Esophagus squamous epithelium (tissue), 5 donors: ENCODE measurements at regions not wholly inside any gene's neighbourhood (a gene's known extent, or its start where the extent isn't known, plus 50 kb on each side); places are given as distances from the start of the nearest gene placed in this dataset.

ENCODE experiments used
- DNase-seq: peaks from one replicate; lab custom pipeline; 2025; lab: John Stamatoyannopoulos, UW
- H3K27ac ChIP-seq, 4 donors: fragments of 200-600 bp; sonication (generic); one replicate each; pipeline ENCODE4 v1.5.1; 2016 to 2019; ENCODE audit warnings: mild to moderate bottlenecking in 1 of 4
- H3K27me3 ChIP-seq, 4 donors: fragments of 200-600 bp; sonication (generic); 1 replicate in 3 of 4; 2 replicates in 1 of 4; pipeline versions ENCODE4 v1.5.1 to v1.6.0; 2017 to 2021; ENCODE audit warnings: antibody characterized with exemption in 1 of 4
- H3K36me3 ChIP-seq, 3 donors: fragments of 200-600 bp; sonication (generic); one replicate each; pipeline ENCODE4 v1.5.1; 2016 to 2019
- H3K4me1 ChIP-seq, 3 donors: fragments of 200-600 bp; sonication (generic); one replicate each; pipeline ENCODE4 v1.5.1; 2017 to 2019
- H3K4me3 ChIP-seq, 4 donors: fragments of 200-600 bp; sonication (generic); 1 replicate in 3 of 4; 2 replicates in 1 of 4; pipeline ENCODE4 v1.5.1; 2016 to 2019; ENCODE audit warnings: mild to moderate bottlenecking in 2 of 4, moderate library complexity in 1 of 4
- H3K9me3 ChIP-seq, 3 donors: fragments of 200-600 bp; sonication (generic); one replicate each; pipeline ENCODE4 v1.5.1; 2016 to 2019
- CTCF ChIP-seq, 6 experiments: fragments of 450-650 bp in 4 of 6; fragments of 200-600 bp in 2 of 6; sonication (generic) in 2 of 6; IDR thresholded peaks; one replicate each; pipeline ENCODE4 v1.5.1; 2016 to 2019; ENCODE audit warnings: antibody characterized with exemption in 6 of 6, mild to moderate bottlenecking in 4 of 6, moderate library complexity in 4 of 6
- POLR2A ChIP-seq, 4 donors: fragments of 450-650 bp; IDR thresholded peaks; one replicate each; pipeline ENCODE4 v1.6.1; 2017; ENCODE audit warnings: antibody characterized with exemption in 4 of 4, mild to moderate bottlenecking in 4 of 4, moderate library complexity in 3 of 4
- WGBS, 2 donors: methylation state at CpG; one replicate each; pipeline ENCODE4 v1.1.5; 2018; 5-methylcytosine and 5-hydroxymethylcytosine counted together
- intact Hi-C: fragments of 100-400 bp; cut with DNase I; formaldehyde crosslinking; loops from one replicate; pipeline ENCODE4 v1.15.0; 2022
- donor health status: DM: yes; HTN: yes; CAD: no.

GRCh38 chr2:12839339-12839738 is 122.6 kb downstream of the TRIB2 start:
- Histone ChIP-seq H3K27ac (no peak overlapping the region), H3K27me3 (peaks cover 0 to 17% (median 0%) of the 10 kb centered on the region in 4 donors), H3K4me3 (no peak overlapping the region), H3K9me3 (no peaks in the 10 kb centered on the region), H3K4me1 (no peaks in the 10 kb centered on the region), H3K36me3 (no peaks in the 10 kb centered on the region)
- 86 to 90% methylated on average over 2 of the region's 2 CpGs for WGBS, 2 donors
- TF ChIP-seq CTCF (IDR thresholded peaks at IDR 0.05) = no peak
- TF ChIP-seq POLR2A (IDR thresholded peaks at IDR 0.05) = no peak
- intact Hi-C loops = no loop called here
- no peak for DNase-seq

- Histone ChIP-seq H3K4me3 (no peak overlapping the region), H3K9me3 (no peaks in the 10 kb centered on the region), H3K27ac (no peak overlapping the region), H3K4me1 (no peaks in the 10 kb centered on the region), H3K27me3 (peaks cover 0 to 13% (median 0%) of the 10 kb centered on the region in 4 donors), H3K36me3 (no peaks in the 10 kb centered on the region)
- TF ChIP-seq CTCF (IDR thresholded peaks at IDR 0.05) (no peak), POLR2A (IDR thresholded peaks at IDR 0.05) (no peak)
- 84 to 90% methylated on average over 5 of the region's 5 CpGs for WGBS, 2 donors
- intact Hi-C loops = no loop called here
- no peak for DNase-seq
Measured at GRCh38 chr2:12841021-12841420, 124.3 kb downstream of the TRIB2 start.

GRCh38 chr2:12842917-12843316 is 126.2 kb downstream of the TRIB2 start:
- H3K27me3 ChIP-seq = peaks cover 0 to 13% (median 0%) of the 10 kb centered on the region in 4 donors
- 53 to 58% methylated on average over 4 of the region's 4 CpGs for WGBS, 2 donors
- no peaks in the 10 kb centered on the region for H3K4me1 ChIP-seq
- H3K36me3 ChIP-seq = no peaks in the 10 kb centered on the region
- intact Hi-C loops = no loop called here
- H3K4me3 ChIP-seq = no peak overlapping the region
- TF ChIP-seq POLR2A (IDR thresholded peaks at IDR 0.05) = no peak
- TF ChIP-seq CTCF (IDR thresholded peaks at IDR 0.05) = no peak
- no peak overlapping the region for H3K27ac ChIP-seq
- no peak for DNase-seq
- H3K9me3 ChIP-seq = no peaks in the 10 kb centered on the region

DNA sequence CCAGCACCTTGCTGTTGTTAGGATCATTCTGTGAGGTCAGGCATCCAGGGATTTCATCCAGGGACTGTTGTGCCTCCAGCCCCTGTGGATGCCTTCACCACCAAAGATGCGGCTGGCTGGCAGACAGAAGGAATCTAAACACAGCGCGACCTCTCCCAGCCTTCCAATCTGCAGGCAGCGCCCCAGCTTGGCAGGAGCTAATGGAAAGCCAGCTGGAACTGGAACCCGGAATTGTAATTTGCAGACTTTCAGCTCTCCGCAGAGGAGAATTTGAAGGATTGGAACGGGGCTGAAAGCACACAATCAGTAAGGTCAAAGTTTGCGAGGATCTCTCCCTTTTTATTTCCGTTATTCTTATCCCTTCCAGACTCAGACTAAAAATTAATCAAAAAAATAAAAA is 127.8 kb downstream of the TRIB2 start:
- WGBS, 2 donors = 55 to 78% methylated on average over 9 of the region's 9 CpGs
- H3K36me3 ChIP-seq = no peaks in the 10 kb centered on the region
- no peak overlapping the region for H3K4me3 ChIP-seq
- no peak for DNase-seq
- H3K27me3 ChIP-seq = peaks cover 0 to 16% (median 0%) of the 10 kb centered on the region in 4 donors
- TF ChIP-seq POLR2A (IDR thresholded peaks at IDR 0.05) (no peak), CTCF (IDR thresholded peaks at IDR 0.05) (no peak)
- no peaks in the 10 kb centered on the region for H3K9me3 ChIP-seq
- H3K27ac ChIP-seq = no peak overlapping the region
- intact Hi-C loops = no loop called here
- H3K4me1 ChIP-seq = no peaks in the 10 kb centered on the region

DNA sequence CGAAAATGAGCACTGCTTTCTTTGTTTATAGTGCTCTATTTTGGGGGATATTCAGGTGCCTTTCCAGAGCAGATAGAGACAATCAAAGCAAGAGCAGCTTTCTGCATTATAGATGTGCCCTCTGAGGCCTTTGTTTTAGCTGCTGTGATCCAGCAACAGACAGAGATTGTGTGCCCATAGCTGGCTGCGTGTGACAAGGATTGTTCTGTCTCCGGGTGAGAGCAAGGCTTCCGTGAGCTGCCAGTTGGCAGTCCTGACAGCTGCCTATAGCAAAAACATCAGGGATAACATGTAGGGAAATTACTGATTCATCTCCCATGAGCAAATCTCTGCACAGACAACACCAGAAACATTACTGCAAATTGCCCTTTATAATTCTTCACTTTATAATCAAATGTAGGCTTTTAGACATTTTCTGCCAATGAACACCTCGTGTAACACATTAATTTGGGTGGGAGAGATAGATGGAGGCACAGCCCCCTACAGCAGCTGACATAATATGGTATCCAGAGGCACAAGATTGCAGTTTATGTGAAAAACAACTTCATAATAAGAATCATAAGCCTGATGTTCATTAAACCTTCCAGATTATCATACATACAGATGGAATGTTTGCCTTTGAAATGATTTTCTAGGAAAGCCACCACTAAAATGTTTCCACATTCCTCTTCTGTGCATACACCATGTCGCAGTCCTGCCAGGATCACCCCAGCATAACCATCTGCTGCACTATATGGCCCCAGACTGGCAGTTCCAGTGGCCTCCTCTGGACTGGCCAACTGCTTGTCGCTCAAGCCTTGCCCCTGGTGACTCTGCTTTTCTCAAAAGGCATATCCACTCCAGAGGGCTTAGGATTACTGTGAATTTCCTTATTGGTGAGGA is 131.2 kb downstream of the TRIB2 start:
- no peaks in the 10 kb centered on the region for H3K4me1 ChIP-seq
- no peak for TF ChIP-seq POLR2A (IDR thresholded peaks at IDR 0.05)
- TF ChIP-seq CTCF (IDR thresholded peaks at IDR 0.05) = no peak
- no peaks in the 10 kb centered on the region for H3K36me3 ChIP-seq
- WGBS, 2 donors = 86 to 90% methylated on average over 7 of the region's 7 CpGs
- no peak for DNase-seq
- H3K27me3 ChIP-seq = peaks cover 0 to 5% (median 0%) of the 10 kb centered on the region in 4 donors
- no peaks in the 10 kb centered on the region for H3K9me3 ChIP-seq
- no peak overlapping the region for H3K27ac ChIP-seq
- H3K4me3 ChIP-seq = no peak overlapping the region
- intact Hi-C loops = no loop called here
